HCT116 (cell line): ENCODE measurements at regions not wholly inside any gene's neighbourhood (a gene's known extent, or its start where the extent isn't known, plus 50 kb on each side); places are given as distances from the start of the nearest gene placed in this dataset.

ENCODE experiments used
- ATAC-seq: fragments of 200-7000 bp; cut with Tn5 transposase; 2 replicates; pipeline ENCODE4 v1.9.1; 2020; ENCODE audit warnings: mild to moderate bottlenecking, moderate library complexity
- BruUV-seq: library from RNA; stranded (reverse); fragments of 400-500 nt; replicated peaks from 2 replicates; lab custom pipeline; 2021; lab: Mats Ljungman, UMichigan
- CTCF ChIA-PET: fragments of 300-600 bp; sonication (Branson Sonifier 250); formaldehyde crosslinking; loops from one replicate; lab custom pipeline; 2021; ENCODE audit warnings: antibody characterized with exemption; lab: Charles Lee
- POLR2A ChIA-PET: fragments of 300-600, 350-600 bp; sonication (Branson Sonifier 250); formaldehyde crosslinking; loops from one replicate; lab custom pipeline; 2021; ENCODE audit warnings: antibody characterized with exemption; lab: Charles Lee
- RAD21 ChIA-PET, 2 experiments: fragments of 300-600 bp; sonication (Branson Sonifier 250); formaldehyde crosslinking; loops; one replicate each; lab custom pipeline; 2023; ENCODE audit warnings: low total read pairs in 2 of 2; ENCODE audit not compliant: uncharacterized antibody in 2 of 2, unreplicated experiment in 2 of 2, low non-redundant PET in 1 of 2; lab: Charles Lee
- DNase-seq: peaks from one replicate; pipeline ENCODE4 v3.0.0-alpha.2; 2010; ENCODE audit warnings: low read depth, low spot score
- H2AFZ ChIP-seq: fragments of 200-600 bp; shearing (Covaris generic), sonication (generic); 2 replicates; pipeline ENCODE4 v1.6.1; 2017; ENCODE audit warnings: low read depth, mixed run types, mixed read lengths, antibody characterized with exemption, low read length; ENCODE audit not compliant: poor library complexity, severe bottlenecking
- H3K27ac ChIP-seq: 2 replicates; pipeline ENCODE4 v1.5.1; 2012; ENCODE audit warnings: low read depth, low read length
- H3K27me3 ChIP-seq: fragments of 200-600 bp; sonication (generic); 2 replicates; pipeline ENCODE4 v1.6.1; 2016; ENCODE audit warnings: mixed run types, low read length, mixed read lengths; ENCODE audit not compliant: insufficient read depth
- H3K36me3 ChIP-seq, 2 experiments: fragments of 200-500 bp in 1 of 2; fragments of 200-600 bp in 1 of 2; sonication (Bioruptor generic) in 1 of 2; sonication (generic) in 1 of 2; 2 replicates each; pipeline versions ENCODE4 v1.5.1 to v1.6.1; 2014 to 2016; ENCODE audit warnings: low read length in 2 of 2, inconsistent platforms in 1 of 2, mixed read lengths in 1 of 2, mixed run types in 1 of 2; ENCODE audit not compliant: insufficient read depth in 2 of 2, control insufficient read depth in 1 of 2
- H3K4me1 ChIP-seq, 2 experiments: fragments of 200-600 bp in 1 of 2; sonication (generic) in 1 of 2; 2 replicates each; pipeline versions ENCODE4 v1.5.1 to v1.6.1; 2012 to 2017; ENCODE audit warnings: low read length in 2 of 2, inconsistent platforms in 1 of 2, mild to moderate bottlenecking in 1 of 2, mixed read lengths in 1 of 2, mixed run types in 1 of 2, moderate library complexity in 1 of 2; ENCODE audit not compliant: insufficient read depth in 2 of 2, control insufficient read depth in 1 of 2
- H3K4me2 ChIP-seq: fragments of 200-600 bp; sonication (generic); 2 replicates; pipeline ENCODE4 v1.6.1; 2017; ENCODE audit warnings: mixed run types, low read length, mixed read lengths
- H3K4me3 ChIP-seq, 2 experiments: fragments of 200-600 bp in 1 of 2; sonication (generic) in 1 of 2; replicated peaks in 1 of 2; 2 replicates each; pipeline ENCODE4 v1.5.1; 2011 to 2016; ENCODE audit warnings: low read length in 2 of 2, control low read depth in 1 of 2, low read depth in 1 of 2, mild to moderate bottlenecking in 1 of 2, mixed read lengths in 1 of 2, mixed run types in 1 of 2
- H3K79me2 ChIP-seq: fragments of 200-600 bp; sonication (generic); 2 replicates; pipeline ENCODE4 v1.6.1; 2017; ENCODE audit warnings: mild to moderate bottlenecking, mixed run types, low read length, moderate library complexity, mixed read lengths; ENCODE audit not compliant: insufficient read depth
- H3K9ac ChIP-seq: fragments of 200-600 bp; sonication (generic); 2 replicates; pipeline ENCODE4 v1.6.1; 2016; ENCODE audit warnings: low read length, mixed read lengths
- H3K9me2 ChIP-seq: fragments of 200-600 bp; sonication (generic), shearing (Covaris generic); 2 replicates; pipeline ENCODE4 v1.6.1; 2017; ENCODE audit warnings: mixed run types, mild to moderate bottlenecking, moderate library complexity; ENCODE audit not compliant: insufficient read depth
- H3K9me3 ChIP-seq, 2 experiments: fragments of 200-500 bp in 1 of 2; fragments of 200-600 bp in 1 of 2; sonication (Bioruptor generic) in 1 of 2; sonication (generic) in 1 of 2; 2 replicates each; pipeline ENCODE4 v1.6.1; 2014 to 2017; ENCODE audit warnings: low read length in 2 of 2, mixed read lengths in 2 of 2, inconsistent platforms in 1 of 2, low read depth in 1 of 2, mild to moderate bottlenecking in 1 of 2, mixed run types in 1 of 2, moderate library complexity in 1 of 2; ENCODE audit not compliant: control insufficient read depth in 1 of 2, insufficient read depth in 1 of 2
- H4K20me1 ChIP-seq: fragments of 200-600 bp; sonication (generic), shearing (Covaris generic); 2 replicates; pipeline ENCODE4 v1.6.1; 2017; ENCODE audit warnings: mixed run types, mild to moderate bottlenecking, moderate library complexity; ENCODE audit not compliant: insufficient read depth
- ATF3 ChIP-seq: IDR thresholded peaks from 2 replicates; pipeline ENCODE4 v1.6.1; 2012
- CBX3 ChIP-seq: IDR thresholded peaks from 2 replicates; pipeline ENCODE4 v1.6.1; 2012; ENCODE audit warnings: low read depth
- CEBPB ChIP-seq: IDR thresholded peaks from 2 replicates; pipeline ENCODE4 v1.6.1; 2012; ENCODE audit warnings: low read depth
- EZH2 ChIP-seq: fragments of 200-600 bp; sonication (generic); IDR thresholded peaks from 2 replicates; pipeline ENCODE4 v1.6.1; 2017; ENCODE audit warnings: antibody characterized with exemption, mixed run types
- EZH2phosphoT487 ChIP-seq: fragments of 200-600 bp; IDR thresholded peaks from 2 replicates; pipeline ENCODE4 v1.6.1; 2018; ENCODE audit warnings: antibody characterized with exemption, borderline replicate concordance
- FOSL1 ChIP-seq: IDR thresholded peaks from 2 replicates; pipeline ENCODE4 v1.6.1; 2012; ENCODE audit warnings: low read depth
- JUND ChIP-seq: IDR thresholded peaks from 2 replicates; pipeline ENCODE4 v1.6.1; 2012
- RAD21 ChIP-seq: IDR thresholded peaks from 2 replicates; pipeline ENCODE4 v1.6.1; 2012; ENCODE audit warnings: low read depth, mild to moderate bottlenecking
- REST ChIP-seq: IDR thresholded peaks from 2 replicates; pipeline ENCODE4 v1.6.1; 2012; ENCODE audit warnings: low read depth
- SIN3A ChIP-seq: IDR thresholded peaks from 2 replicates; pipeline ENCODE4 v1.6.1; 2012; ENCODE audit warnings: low read depth
- SP1 ChIP-seq: IDR thresholded peaks from 2 replicates; pipeline ENCODE4 v1.6.1; 2012; ENCODE audit warnings: low read depth
- SRF ChIP-seq: IDR thresholded peaks from 2 replicates; pipeline ENCODE4 v1.6.1; 2012; ENCODE audit warnings: low read depth
- TCF7L2 ChIP-seq: IDR thresholded peaks from 2 replicates; pipeline ENCODE4 v1.7.0; 2011; ENCODE audit warnings: borderline replicate concordance, inconsistent platforms; ENCODE audit not compliant: insufficient read depth, insufficient read length; ENCODE audit errors: extremely low read depth
- ZBTB33 ChIP-seq: IDR thresholded peaks from 2 replicates; pipeline ENCODE4 v1.6.1; 2011; ENCODE audit warnings: mild to moderate bottlenecking, low read length, moderate library complexity; ENCODE audit not compliant: insufficient replicate concordance; ENCODE audit errors: extremely low read depth
- ZFX ChIP-seq: fragments of 450-650 bp; IDR thresholded peaks from 2 replicates; pipeline ENCODE4 v1.6.1; 2017
- intact Hi-C: fragments of 100-400 bp; cut with micrococcal nuclease; formaldehyde crosslinking; loops from 2 replicates; pipeline ENCODE4 v1.10.0; 2022

- TF ChIP-seq ZBTB33 (no peak), SIN3A (no peak), RAD21 (no peak), EZH2 (no peak), ZFX (no peak), CBX3 (no peak), JUND (no peak)
These were observed 221.5 kb upstream of the FMN2 start (continued) for GRCh38 chr1:239870194-239870593.

- peaks cover 0 to 22% of the 10 kb centered on the region in 2 experiments; a peak in 1 of 4 replicates for H3K9me3 ChIP-seq
- no peaks in the 10 kb centered on the region for H3K79me2 ChIP-seq
- no TSS peak for BruUV-seq
- DNase-seq = no peak
- TF ChIP-seq SP1 = no peak
- TF ChIP-seq SIN3A = no peak
- no peak for TF ChIP-seq REST
- TF ChIP-seq EZH2 = no peak
- TF ChIP-seq FOSL1 = no peak
- no peak for TF ChIP-seq CBX3
- TF ChIP-seq EZH2phosphoT487 = no peak
- no peak for TF ChIP-seq TCF7L2
- TF ChIP-seq CEBPB = no peak
- TF ChIP-seq ATF3 = no peak
- no peak for TF ChIP-seq SRF
- TF ChIP-seq, all 23 proteins: peak for 0
- H3K9me2 ChIP-seq = no peaks in the 10 kb centered on the region
- H2AFZ ChIP-seq = no peak overlapping the region
- POLR2A ChIA-PET = no interaction called here
- H3K4me2 ChIP-seq = no peak overlapping the region
- CTCF ChIA-PET = no interaction called here
- H3K36me3 ChIP-seq = no peaks in the 10 kb centered on the region
- intact Hi-C loops = no loop called here
- H3K27ac ChIP-seq = no peak overlapping the region
- no peak for ATAC-seq
- no peaks in the 10 kb centered on the region for H3K27me3 ChIP-seq
- H4K20me1 ChIP-seq = no peaks in the 10 kb centered on the region
- H3K9ac ChIP-seq = no peak overlapping the region
- RAD21 ChIA-PET = no interaction called here
- no peak overlapping the region for H3K4me3 ChIP-seq
- H3K4me1 ChIP-seq = no peaks in the 10 kb centered on the region
These were observed 219.1 kb upstream of the FMN2 start for GRCh38 chr1:239872626-239873025.
